Endothelial cell of umbilical vein (primary cell): ENCODE measurements at regions not wholly inside any gene's neighbourhood (a gene's known extent, or its start where the extent isn't known, plus 50 kb on each side); places are given as distances from the start of the nearest gene placed in this dataset.

Source experiments
- BruUV-seq: library from RNA; stranded (reverse); fragments of 400-500 nt; replicated peaks from 2 replicates; lab custom pipeline; 2021; lab: Mats Ljungman, UMichigan
- CTCF ChIA-PET: fragments of 300-600, 350-600 bp; sonication (Branson Sonifier 250); formaldehyde crosslinking; loops from one replicate; lab custom pipeline; 2021; ENCODE audit warnings: antibody characterized with exemption, inconsistent platforms; lab: Charles Lee
- POLR2A ChIA-PET: fragments of 300-600, 350-600 bp; sonication (Branson Sonifier 250); formaldehyde crosslinking; loops from one replicate; lab custom pipeline; 2021; ENCODE audit warnings: antibody characterized with exemption, inconsistent platforms; lab: Charles Lee
- DNase-seq: peaks from one replicate; pipeline ENCODE4 v3.0.0-alpha.2; 2011; ENCODE audit warnings: low read depth, low spot score
- FAIRE-seq: peaks from 2 replicates; lab custom pipeline; 2011; peaks lifted over from hg19 to GRCh38; lab: Jason Lieb, UNC
- H2AFZ ChIP-seq: 2 replicates; pipeline ENCODE4 v1.6.0; 2012; ENCODE audit warnings: low read depth, low read length, control low read depth, inconsistent platforms
- H3K27ac ChIP-seq: 2 replicates; pipeline ENCODE4 v1.5.1; 2011; ENCODE audit warnings: low read depth, mild to moderate bottlenecking, control low read depth, low read length, moderate library complexity; ENCODE audit not compliant: insufficient read depth
- H3K27me3 ChIP-seq, 2 experiments: 2 replicates each; pipeline versions ENCODE4 v1.6.0 to v1.6.1; 2011; ENCODE audit warnings: low read length in 2 of 2, mixed read lengths in 1 of 2; ENCODE audit not compliant: control insufficient read depth in 2 of 2, insufficient read depth in 2 of 2
- H3K36me3 ChIP-seq, 2 experiments: 2 replicates in 1 of 2; 3 replicates in 1 of 2; pipeline ENCODE4 v1.5.1; 2011; ENCODE audit warnings: low read length in 2 of 2, mild to moderate bottlenecking in 1 of 2, moderate library complexity in 1 of 2; ENCODE audit not compliant: control insufficient read depth in 2 of 2, insufficient read depth in 2 of 2; ENCODE audit errors: extremely low read depth in 1 of 2
- H3K4me1 ChIP-seq: 3 replicates; pipeline ENCODE4 v1.5.1; 2011; ENCODE audit warnings: mild to moderate bottlenecking, low read length; ENCODE audit not compliant: control insufficient read depth, insufficient read depth; ENCODE audit errors: extremely low read depth
- H3K4me2 ChIP-seq: 2 replicates; pipeline ENCODE4 v1.6.1; 2011; ENCODE audit warnings: low read length, control low read depth, mixed read lengths; ENCODE audit not compliant: insufficient read depth
- H3K4me3 ChIP-seq, 3 experiments: fragments of 200-600 bp in 1 of 3; sonication (generic), shearing (Covaris generic) in 1 of 3; replicated peaks in 1 of 3; 2 replicates each; pipeline ENCODE4 v1.5.1; 2011 to 2016; ENCODE audit warnings: control low read depth in 3 of 3, low read length in 3 of 3, mild to moderate bottlenecking in 2 of 3, inconsistent platforms in 1 of 3, low read depth in 1 of 3, moderate library complexity in 1 of 3; ENCODE audit not compliant: insufficient read depth in 1 of 3
- H3K79me2 ChIP-seq: 2 replicates; pipeline ENCODE4 v1.6.0; 2012; ENCODE audit warnings: low read length, inconsistent platforms; ENCODE audit not compliant: control insufficient read depth, insufficient read depth
- H3K9ac ChIP-seq: replicated peaks from 2 replicates; pipeline ENCODE3; 2011; ENCODE audit warnings: low read length, control low read depth; ENCODE audit not compliant: insufficient read depth; ENCODE audit errors: extremely low read depth
- H3K9me1 ChIP-seq: replicated peaks from 3 replicates; pipeline ENCODE4 v1.6.0; 2011; ENCODE audit warnings: mild to moderate bottlenecking, low read length; ENCODE audit not compliant: control insufficient read depth, insufficient read depth; ENCODE audit errors: extremely low read depth
- H3K9me3 ChIP-seq: replicated peaks from 2 replicates; pipeline ENCODE4 v1.5.1; 2012; ENCODE audit warnings: low read length, inconsistent platforms; ENCODE audit not compliant: control insufficient read depth, insufficient read depth
- H4K20me1 ChIP-seq: replicated peaks from 2 replicates; pipeline ENCODE3; 2011; ENCODE audit warnings: mild to moderate bottlenecking, low read length; ENCODE audit not compliant: control insufficient read depth, insufficient read depth; ENCODE audit errors: extremely low read depth
- EZH2 ChIP-seq: IDR thresholded peaks from 2 replicates; pipeline ENCODE4 v1.6.1; 2012; ENCODE audit warnings: borderline replicate concordance, low read depth, mild to moderate bottlenecking, moderate library complexity, low read length, inconsistent platforms; ENCODE audit not compliant: severe bottlenecking
- FOS ChIP-seq: IDR thresholded peaks from 2 replicates; pipeline ENCODE4 v1.6.1; 2011; ENCODE audit warnings: mild to moderate bottlenecking, low read length, moderate library complexity, borderline replicate concordance; ENCODE audit not compliant: insufficient read depth
- JUN ChIP-seq: IDR thresholded peaks from 2 replicates; pipeline ENCODE4 v1.6.1; 2011; ENCODE audit warnings: borderline replicate concordance, low read depth; ENCODE audit not compliant: insufficient read length, insufficient read depth
- dilution Hi-C: fragments of 300-500 bp; cut with MboI; formaldehyde crosslinking; loops from one replicate; pipeline ENCODE4 v1.15.0; 2019; ENCODE audit warnings: low sequenced_read_pairs; ENCODE audit not compliant: extremely low pct_ligation_motif_present
- intact Hi-C: fragments of 100-400 bp; cut with micrococcal nuclease; formaldehyde crosslinking; loops from one replicate; pipeline ENCODE4 v1.10.0; 2022
- TF ChIP-seq, protein P1 (sequence below), 2 donors: IDR thresholded peaks; 1 replicate in 1 of 2; 2 replicates in 1 of 2; pipeline ENCODE4 v1.5.1; 2011; ENCODE audit warnings: low read length in 2 of 2, mild to moderate bottlenecking in 2 of 2, moderate library complexity in 2 of 2, control low read depth in 1 of 2, inconsistent platforms in 1 of 2, low read depth in 1 of 2; ENCODE audit not compliant: insufficient read depth in 1 of 2; ENCODE audit errors: extremely low read depth in 1 of 2
- TF ChIP-seq, protein P2 (sequence below): IDR thresholded peaks from 2 replicates; pipeline ENCODE4 v1.6.1; 2011; ENCODE audit not compliant: insufficient read depth, insufficient read length

DNA sequence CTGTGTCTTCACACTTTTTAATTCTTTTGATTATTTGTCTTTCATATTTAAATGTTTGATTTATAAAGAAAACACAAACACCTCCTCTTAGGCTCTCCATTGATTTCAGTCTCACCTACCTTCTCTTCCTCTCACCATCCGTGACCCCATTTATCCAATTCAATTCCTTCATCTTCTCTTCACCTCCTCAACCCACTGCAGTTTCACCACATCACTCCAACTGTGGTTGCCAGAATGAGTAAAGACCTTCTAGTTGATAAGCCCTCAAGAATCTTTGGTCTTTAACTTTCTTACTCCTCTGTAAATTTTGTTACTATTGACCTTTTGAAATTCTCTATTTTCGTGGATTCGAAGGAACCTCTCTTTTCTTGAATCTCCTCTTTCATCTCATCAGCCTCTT is 260.7 kb downstream of the CHRM3 start:
- FAIRE-seq (no peak), DNase-seq (no peak)
- TF ChIP-seq, protein P1, sequence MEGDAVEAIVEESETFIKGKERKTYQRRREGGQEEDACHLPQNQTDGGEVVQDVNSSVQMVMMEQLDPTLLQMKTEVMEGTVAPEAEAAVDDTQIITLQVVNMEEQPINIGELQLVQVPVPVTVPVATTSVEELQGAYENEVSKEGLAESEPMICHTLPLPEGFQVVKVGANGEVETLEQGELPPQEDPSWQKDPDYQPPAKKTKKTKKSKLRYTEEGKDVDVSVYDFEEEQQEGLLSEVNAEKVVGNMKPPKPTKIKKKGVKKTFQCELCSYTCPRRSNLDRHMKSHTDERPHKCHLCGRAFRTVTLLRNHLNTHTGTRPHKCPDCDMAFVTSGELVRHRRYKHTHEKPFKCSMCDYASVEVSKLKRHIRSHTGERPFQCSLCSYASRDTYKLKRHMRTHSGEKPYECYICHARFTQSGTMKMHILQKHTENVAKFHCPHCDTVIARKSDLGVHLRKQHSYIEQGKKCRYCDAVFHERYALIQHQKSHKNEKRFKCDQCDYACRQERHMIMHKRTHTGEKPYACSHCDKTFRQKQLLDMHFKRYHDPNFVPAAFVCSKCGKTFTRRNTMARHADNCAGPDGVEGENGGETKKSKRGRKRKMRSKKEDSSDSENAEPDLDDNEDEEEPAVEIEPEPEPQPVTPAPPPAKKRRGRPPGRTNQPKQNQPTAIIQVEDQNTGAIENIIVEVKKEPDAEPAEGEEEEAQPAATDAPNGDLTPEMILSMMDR (IDR thresholded peaks at IDR 0.05; ENCODE audit: extremely low read depth in 1 of 2, insufficient read depth in 1 of 2, low read depth in 1 of 2, low read length in 2 of 2) = no peak
- TF ChIP-seq EZH2 (no peak), FOS (no peak), JUN (no peak)
- TF ChIP-seq, protein P2, sequence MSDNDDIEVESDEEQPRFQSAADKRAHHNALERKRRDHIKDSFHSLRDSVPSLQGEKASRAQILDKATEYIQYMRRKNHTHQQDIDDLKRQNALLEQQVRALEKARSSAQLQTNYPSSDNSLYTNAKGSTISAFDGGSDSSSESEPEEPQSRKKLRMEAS = no peak
- H4K20me1 ChIP-seq = no peaks in the 10 kb centered on the region
- no peaks in the 10 kb centered on the region for H3K27me3 ChIP-seq
- H3K4me1 ChIP-seq = no peaks in the 10 kb centered on the region
- H3K4me3 ChIP-seq = no peak overlapping the region
- H3K9me3 ChIP-seq = peaks cover 7% of the 10 kb centered on the region
- no peak overlapping the region for H3K9ac ChIP-seq
- BruUV-seq = no TSS peak
- H3K9me1 ChIP-seq = no peaks in the 10 kb centered on the region
- ChIA-PET POLR2A (no interaction called here), CTCF (no interaction called here)
- H3K79me2 ChIP-seq = no peaks in the 10 kb centered on the region
- no peak overlapping the region for H2AFZ ChIP-seq
- no peak overlapping the region for H3K27ac ChIP-seq
- H3K36me3 ChIP-seq = no peaks in the 10 kb centered on the region
- dilution Hi-C loops (no loop called here), intact Hi-C loops (no loop called here)
- no peak overlapping the region for H3K4me2 ChIP-seq
